HG03565 (cell line): ENCODE measurements at regions not wholly inside any gene's neighbourhood (a gene's known extent, or its start where the extent isn't known, plus 50 kb on each side); places are given as distances from the start of the nearest gene placed in this dataset.

Experiments
- ATAC-seq: cut with Tn5 transposase; IDR thresholded peaks from one replicate; pipeline ENCODE4 v1.9.1; 2021; ENCODE audit warnings: mild to moderate bottlenecking, moderate library complexity; ENCODE audit not compliant: unreplicated experiment

GRCh38 chr22:47658182-47658581 is 895.7 kb downstream of the TBC1D22A start:
- no peak for ATAC-seq

GRCh38 chr22:47657224-47657623 is 894.8 kb downstream of the TBC1D22A start:
- ATAC-seq: no peak

- no peak for ATAC-seq
Measured at GRCh38 chr22:47656806-47657205, 894.4 kb downstream of the TBC1D22A start.

- ATAC-seq: no peak
Measured at GRCh38 chr22:47655930-47656329, 893.5 kb downstream of the TBC1D22A start.

GRCh38 chr22:47654922-47655491 is 892.6 kb downstream of the TBC1D22A start:
- no peak for ATAC-seq

- ATAC-seq: no peak
Measured at GRCh38 chr22:47653921-47654320, 891.5 kb downstream of the TBC1D22A start.

- no peak for ATAC-seq
Measured at GRCh38 chr22:47651216-47651987, 889.0 kb downstream of the TBC1D22A start.

GRCh38 chr22:47647720-47648119 is 885.3 kb downstream of the TBC1D22A start:
- no peak for ATAC-seq

- ATAC-seq: no peak
Measured at GRCh38 chr22:47647181-47647580, 884.7 kb downstream of the TBC1D22A start.

GRCh38 chr22:47645923-47646322 is 883.5 kb downstream of the TBC1D22A start:
- ATAC-seq: no peak

- ATAC-seq: no peak
Measured at GRCh38 chr22:47645450-47645914, 883.0 kb downstream of the TBC1D22A start.

GRCh38 chr22:47634347-47634746 is 871.9 kb downstream of the TBC1D22A start:
- no peak for ATAC-seq

- ATAC-seq: no peak
Measured at GRCh38 chr22:47633111-47633510, 870.7 kb downstream of the TBC1D22A start.

GRCh38 chr22:47632701-47633100 is 870.3 kb downstream of the TBC1D22A start:
- ATAC-seq: no peak

GRCh38 chr22:47631571-47632102 is 869.2 kb downstream of the TBC1D22A start:
- no peak for ATAC-seq

- ATAC-seq: no peak
Measured at GRCh38 chr22:47630741-47631534, 868.5 kb downstream of the TBC1D22A start.

- ATAC-seq: no peak
Measured at GRCh38 chr22:47629791-47630655, 867.6 kb downstream of the TBC1D22A start.

- no peak for ATAC-seq
Measured at GRCh38 chr22:47629273-47629711, 866.8 kb downstream of the TBC1D22A start.

GRCh38 chr22:47628477-47629272 is 866.2 kb downstream of the TBC1D22A start:
- ATAC-seq: no peak
